H9 (cell line): ENCODE measurements at regions not wholly inside any gene's neighbourhood (a gene's known extent, or its start where the extent isn't known, plus 50 kb on each side); places are given as distances from the start of the nearest gene placed in this dataset.

Source experiments
- DNase-seq: peaks from one replicate; pipeline ENCODE4 v3.0.0-alpha.2; 2017
- H2AFZ ChIP-seq: one replicate; pipeline ENCODE4 v1.6.1; 2013; ENCODE audit warnings: mild to moderate bottlenecking, low read length, control low read depth, moderate library complexity
- H2AK5ac ChIP-seq: 2 replicates; pipeline ENCODE4 v1.6.1; 2013; ENCODE audit warnings: low read length, control low read depth, mixed read lengths; ENCODE audit not compliant: insufficient read length
- H2BK120ac ChIP-seq: one replicate; pipeline ENCODE4 v1.6.1; 2013; ENCODE audit warnings: low read depth, mild to moderate bottlenecking, low read length, control low read depth, inconsistent platforms; ENCODE audit not compliant: poor library complexity, severe bottlenecking
- H2BK12ac ChIP-seq: 2 replicates; pipeline ENCODE4 v1.6.1; 2013; ENCODE audit warnings: low read length, control low read depth, mixed read lengths, low read depth; ENCODE audit not compliant: insufficient read length
- H2BK15ac ChIP-seq: 2 replicates; pipeline ENCODE4 v1.6.1; 2013; ENCODE audit warnings: low read depth, low read length, control low read depth
- H2BK20ac ChIP-seq: one replicate; pipeline ENCODE4 v1.6.1; 2013; ENCODE audit warnings: low read depth, mild to moderate bottlenecking, low read length, control low read depth, inconsistent platforms; ENCODE audit not compliant: poor library complexity, severe bottlenecking
- H2BK5ac ChIP-seq: 2 replicates; pipeline ENCODE4 v1.6.1; 2013; ENCODE audit warnings: low read length, control low read depth, mixed read lengths; ENCODE audit not compliant: insufficient read length
- H3K14ac ChIP-seq: 2 replicates; pipeline ENCODE4 v1.6.1; 2013; ENCODE audit warnings: low read length, control low read depth; ENCODE audit not compliant: insufficient read depth
- H3K18ac ChIP-seq: 2 replicates; pipeline ENCODE4 v1.6.1; 2013; ENCODE audit warnings: low read depth, mild to moderate bottlenecking, mixed read lengths, low read length, control low read depth; ENCODE audit not compliant: insufficient read length
- H3K23ac ChIP-seq: 2 replicates; pipeline ENCODE4 v1.6.1; 2013; ENCODE audit warnings: low read length, control low read depth, mixed read lengths, low read depth; ENCODE audit not compliant: insufficient read length
- H3K23me2 ChIP-seq: 2 replicates; pipeline ENCODE4 v1.6.1; 2013; ENCODE audit warnings: low read depth, mild to moderate bottlenecking, mixed read lengths, low read length, control low read depth; ENCODE audit not compliant: insufficient read length, poor library complexity, severe bottlenecking
- H3K27ac ChIP-seq: 2 replicates; pipeline ENCODE4 v1.5.1; 2013; ENCODE audit warnings: low read length, control low read depth, mixed read lengths, low read depth; ENCODE audit not compliant: insufficient read length
- H3K27me3 ChIP-seq: 2 replicates; pipeline ENCODE4 v1.6.1; 2013; ENCODE audit warnings: low read length, control low read depth, inconsistent platforms; ENCODE audit not compliant: insufficient read depth
- H3K4ac ChIP-seq: 2 replicates; pipeline ENCODE4 v1.6.1; 2013; ENCODE audit warnings: low read depth, mild to moderate bottlenecking, control low read depth, inconsistent platforms, low read length, moderate library complexity
- H3K4me1 ChIP-seq: 2 replicates; pipeline ENCODE4 v1.6.1; 2013; ENCODE audit warnings: low read length, control low read depth, inconsistent platforms; ENCODE audit not compliant: insufficient read depth
- H3K4me2 ChIP-seq: 2 replicates; pipeline ENCODE4 v1.6.1; 2013; ENCODE audit warnings: low read length, control low read depth, mixed read lengths; ENCODE audit not compliant: insufficient read length, insufficient read depth
- H3K56ac ChIP-seq: 2 replicates; pipeline ENCODE4 v1.6.1; 2013; ENCODE audit warnings: low read depth, mild to moderate bottlenecking, mixed read lengths, low read length, control low read depth; ENCODE audit not compliant: insufficient read length
- H3K79me1 ChIP-seq: 2 replicates; pipeline ENCODE4 v1.6.1; 2013; ENCODE audit warnings: low read depth, mild to moderate bottlenecking, moderate library complexity, low read length, control low read depth, inconsistent platforms; ENCODE audit not compliant: insufficient read depth, poor library complexity, severe bottlenecking
- H3K79me2 ChIP-seq: 2 replicates; pipeline ENCODE4 v1.6.1; 2013; ENCODE audit warnings: low read length, control low read depth, inconsistent platforms; ENCODE audit not compliant: insufficient read depth
- H3K9ac ChIP-seq: 2 replicates; pipeline ENCODE4 v1.6.1; 2013; ENCODE audit warnings: low read length, control low read depth, mixed read lengths; ENCODE audit not compliant: insufficient read length; ENCODE audit errors: extremely low read depth
- H3K9me3 ChIP-seq: one replicate; pipeline ENCODE4 v1.6.1; 2013; ENCODE audit warnings: low read depth, low read length, inconsistent platforms; ENCODE audit not compliant: control insufficient read depth
- H3T11ph ChIP-seq: one replicate; pipeline ENCODE4 v1.6.1; 2013; ENCODE audit warnings: mild to moderate bottlenecking, low read length, control low read depth, inconsistent platforms
- H4K20me1 ChIP-seq: one replicate; pipeline ENCODE4 v1.6.1; 2013; ENCODE audit not compliant: control insufficient read depth, insufficient read length, insufficient read depth
- H4K5ac ChIP-seq: 2 replicates; pipeline ENCODE4 v1.6.1; 2013; ENCODE audit warnings: low read depth, mild to moderate bottlenecking, mixed read lengths, low read length, control low read depth; ENCODE audit not compliant: insufficient read length
- H4K8ac ChIP-seq: replicated peaks from 2 replicates; pipeline ENCODE4 v1.6.1; 2013; ENCODE audit warnings: low read length, control low read depth, mixed read lengths, low read depth; ENCODE audit not compliant: insufficient read length
- H4K91ac ChIP-seq: 2 replicates; pipeline ENCODE4 v1.6.1; 2013; ENCODE audit warnings: low read depth, mild to moderate bottlenecking, moderate library complexity, mixed read lengths, low read length, control low read depth; ENCODE audit not compliant: insufficient read length
- H3K27ac Mint-ChIP-seq, 3 experiments: 2 replicates in 2 of 3; 3 replicates in 1 of 3; pipeline ENCODE4 v1.8.0; 2020 to 2021; ENCODE audit warnings: mixed read lengths in 3 of 3, mild to moderate bottlenecking in 1 of 3, moderate library complexity in 1 of 3
- H3K27me3 Mint-ChIP-seq: 2 replicates; pipeline ENCODE4 v1.8.0; 2021; ENCODE audit warnings: low read depth, mild to moderate bottlenecking, moderate library complexity, mixed read lengths
- H3K36me3 Mint-ChIP-seq, 3 experiments: 2 replicates in 2 of 3; 3 replicates in 1 of 3; pipeline ENCODE4 v1.8.0; 2020 to 2021; ENCODE audit warnings: low read depth in 3 of 3, mixed read lengths in 3 of 3; ENCODE audit not compliant: insufficient read depth in 1 of 3
- H3K4me1 Mint-ChIP-seq, 2 experiments: 2 replicates each; pipeline ENCODE4 v1.8.0; 2020; ENCODE audit warnings: mixed read lengths in 2 of 2
- H3K4me3 Mint-ChIP-seq, 2 experiments: 2 replicates in 1 of 2; 3 replicates in 1 of 2; pipeline ENCODE4 v1.8.0; 2020 to 2021; ENCODE audit warnings: mild to moderate bottlenecking in 2 of 2, mixed read lengths in 2 of 2, moderate library complexity in 1 of 2
- H3K9me3 Mint-ChIP-seq, 2 experiments: 2 replicates in 1 of 2; 3 replicates in 1 of 2; pipeline ENCODE4 v1.8.0; 2020; ENCODE audit warnings: mild to moderate bottlenecking in 2 of 2, mixed read lengths in 2 of 2, moderate library complexity in 1 of 2
- CTCF ChIP-seq: fragments of 200-600 bp; sonication (generic); conservative IDR thresholded peaks from 3 replicates; pipeline ENCODE4 v1.8.0; 2021; ENCODE audit warnings: antibody characterized with exemption, mild to moderate bottlenecking
- WGBS: extraction: QIAGEN DNeasy Blood & Tissue Kit; methylation state at CpG from one replicate; pipeline ENCODE4 v1.1.7; 2013; ENCODE audit warnings: missing lambda C conversion rate, low lambda C conversion rate, mixed read lengths; ENCODE audit not compliant: insufficient read length; ENCODE audit errors: extremely low coverage; 5-methylcytosine and 5-hydroxymethylcytosine counted together

- no peak overlapping the region for H2AK5ac ChIP-seq
- H3K9ac ChIP-seq = no peak overlapping the region
- H2BK120ac ChIP-seq = no peak overlapping the region
- H2BK5ac ChIP-seq = no peak overlapping the region
- DNase-seq = no peak
- no peak overlapping the region for H4K5ac ChIP-seq
- H3K9me3 ChIP-seq = peaks cover 21% of the 10 kb centered on the region
- no CpG with 5 or more reads among the region's 9 CpGs for WGBS
- Mint-ChIP-seq H3K4me1 (peaks cover 0 to 9% of the 10 kb centered on the region in 2 experiments; a peak in 2 of 4 replicates), H3K4me3 (no peak overlapping the region), H3K27me3 (peaks cover 38% of the 10 kb centered on the region), H3K9me3 (peaks cover 26 to 35% of the 10 kb centered on the region in 2 experiments), H3K36me3 (peaks cover 5 to 20% (median 14%) of the 10 kb centered on the region in 3 experiments; a peak in 6 of 7 replicates), H3K27ac (no peak overlapping the region)
- no peak overlapping the region for H2BK15ac ChIP-seq
- no peaks in the 10 kb centered on the region for H3K23me2 ChIP-seq
- H3K18ac ChIP-seq = no peak overlapping the region
- H3K79me2 ChIP-seq = no peaks in the 10 kb centered on the region
- H3K56ac ChIP-seq = no peak overlapping the region
- H4K8ac ChIP-seq = no peak overlapping the region
- no peak overlapping the region for H2BK20ac ChIP-seq
- TF ChIP-seq CTCF = no peak
- no peak overlapping the region for H3K4ac ChIP-seq
- no peak overlapping the region for H2BK12ac ChIP-seq
- no peak overlapping the region for H2AFZ ChIP-seq
- no peaks in the 10 kb centered on the region for H4K20me1 ChIP-seq
- no peaks in the 10 kb centered on the region for H3K79me1 ChIP-seq
- no peaks in the 10 kb centered on the region for H3K4me1 ChIP-seq
- no peak overlapping the region for H4K91ac ChIP-seq
- no peak overlapping the region for H3K23ac ChIP-seq
- no peaks in the 10 kb centered on the region for H3K27me3 ChIP-seq
- no peak overlapping the region for H3K14ac ChIP-seq
- H3K27ac ChIP-seq = no peak overlapping the region
- H3K4me2 ChIP-seq = no peak overlapping the region
- H3T11ph ChIP-seq = no peak overlapping the region
Measured at GRCh38 chr10:113479346-113480080, 73.3 kb upstream of the HABP2 start.
